ENCODE measurements at regions not wholly inside any gene's neighbourhood (a gene's known extent, or its start where the extent isn't known, plus 50 kb on each side); places are given as distances from the start of the nearest gene placed in this dataset.
"Not testable (repeated sequence)": the region's sequence is repeated elsewhere in the genome, so short reads cannot be mapped to it uniquely, and the experiment has no call there.

DNA sequence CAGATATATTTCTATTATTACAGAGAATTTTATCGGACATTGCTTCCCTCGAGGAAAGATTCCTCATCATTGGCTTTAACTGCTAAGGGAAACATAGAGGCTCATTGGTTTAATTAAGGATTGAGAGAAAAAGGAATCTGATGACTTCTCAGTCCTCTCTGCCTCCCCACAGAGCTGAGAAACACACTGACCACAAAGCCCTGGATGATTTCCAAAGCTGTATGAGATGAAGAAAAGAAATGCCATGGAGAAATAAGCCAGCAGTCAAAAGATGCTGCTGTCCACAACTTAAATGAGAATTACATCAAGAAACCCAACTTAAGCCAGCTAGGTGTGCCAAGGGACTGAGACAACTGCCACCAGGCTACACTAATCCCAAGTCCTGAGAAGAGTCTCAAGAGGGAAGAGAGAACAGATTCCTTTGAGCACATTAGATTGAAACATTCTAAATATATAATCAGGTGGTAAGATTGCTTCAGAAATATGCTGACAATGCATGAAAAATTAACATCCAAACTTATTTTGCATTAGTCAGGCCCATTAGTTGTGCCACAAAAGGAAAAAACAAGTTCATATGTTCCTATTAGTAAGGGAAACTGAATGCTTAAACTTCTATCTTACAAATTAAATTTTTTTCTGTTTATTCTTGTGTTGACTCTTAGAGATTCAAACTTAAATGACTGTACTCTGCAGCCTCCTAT lies 308.1 kb upstream of the CYRIA start:
- DNase-seq (ENCODE audit: low read depth), result no peak
- H3K4me3 ChIP-seq (ENCODE audit: low read depth, low read length), result no peak overlapping the region
- TF ChIP-seq, protein P1, sequence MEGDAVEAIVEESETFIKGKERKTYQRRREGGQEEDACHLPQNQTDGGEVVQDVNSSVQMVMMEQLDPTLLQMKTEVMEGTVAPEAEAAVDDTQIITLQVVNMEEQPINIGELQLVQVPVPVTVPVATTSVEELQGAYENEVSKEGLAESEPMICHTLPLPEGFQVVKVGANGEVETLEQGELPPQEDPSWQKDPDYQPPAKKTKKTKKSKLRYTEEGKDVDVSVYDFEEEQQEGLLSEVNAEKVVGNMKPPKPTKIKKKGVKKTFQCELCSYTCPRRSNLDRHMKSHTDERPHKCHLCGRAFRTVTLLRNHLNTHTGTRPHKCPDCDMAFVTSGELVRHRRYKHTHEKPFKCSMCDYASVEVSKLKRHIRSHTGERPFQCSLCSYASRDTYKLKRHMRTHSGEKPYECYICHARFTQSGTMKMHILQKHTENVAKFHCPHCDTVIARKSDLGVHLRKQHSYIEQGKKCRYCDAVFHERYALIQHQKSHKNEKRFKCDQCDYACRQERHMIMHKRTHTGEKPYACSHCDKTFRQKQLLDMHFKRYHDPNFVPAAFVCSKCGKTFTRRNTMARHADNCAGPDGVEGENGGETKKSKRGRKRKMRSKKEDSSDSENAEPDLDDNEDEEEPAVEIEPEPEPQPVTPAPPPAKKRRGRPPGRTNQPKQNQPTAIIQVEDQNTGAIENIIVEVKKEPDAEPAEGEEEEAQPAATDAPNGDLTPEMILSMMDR (IDR thresholded peaks at IDR 0.05; ENCODE audit: control insufficient read depth, extremely low read depth, insufficient read depth), result no peak

DNA sequence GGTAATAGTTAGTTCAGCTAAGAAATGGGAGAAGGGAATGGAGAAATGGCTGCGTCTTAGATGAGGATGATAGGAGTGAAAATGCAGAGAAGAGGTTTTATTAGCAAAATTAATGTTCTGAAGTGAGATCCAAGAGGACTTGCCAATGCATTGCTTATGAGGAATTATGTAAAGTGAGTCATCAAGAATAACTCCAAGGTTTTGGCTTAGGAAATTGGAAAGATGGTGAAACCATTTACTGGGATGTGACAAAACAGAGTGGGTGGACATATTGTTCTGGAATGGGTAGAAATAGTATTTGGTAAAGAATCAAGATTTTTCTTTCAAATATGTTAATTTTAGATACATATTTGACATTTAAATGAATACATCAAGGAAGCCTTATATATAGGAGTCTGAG lies 306.6 kb upstream of the CYRIA start:
- DNase-seq (ENCODE audit: low read depth), result no peak

DNA sequence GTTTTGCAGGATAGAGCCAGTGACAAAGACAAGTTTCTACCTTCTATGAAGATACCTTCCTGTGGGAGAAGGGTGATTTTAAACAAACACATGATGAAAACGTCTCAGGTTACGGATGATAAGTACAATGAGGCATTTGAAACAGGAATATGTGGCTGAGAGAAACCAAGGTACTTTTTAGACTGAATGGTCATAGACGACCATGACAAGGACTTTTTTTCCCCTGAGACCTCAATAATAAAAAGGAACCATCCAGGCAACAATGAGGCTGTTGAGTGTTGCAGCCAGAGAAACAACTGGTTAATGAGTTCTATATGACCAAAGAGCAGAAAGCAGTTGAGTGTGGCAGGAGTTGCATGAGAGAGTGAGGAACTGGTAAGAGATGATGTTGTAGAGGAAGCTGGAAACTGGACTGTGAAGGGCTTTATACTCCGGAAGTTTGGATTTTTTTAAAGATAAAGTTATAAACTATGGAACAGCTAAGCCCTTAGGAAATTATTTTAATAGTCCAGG lies 306.1 kb upstream of the CYRIA start:
- TF ChIP-seq, protein P1 (IDR thresholded peaks at IDR 0.05; ENCODE audit: control insufficient read depth, extremely low read depth, insufficient read depth), result no peak
- no peak overlapping the region for H3K4me3 ChIP-seq (ENCODE audit: low read depth, low read length)
- DNase-seq (ENCODE audit: low read depth), result no peak

More for the DNA sequence above, 306.6 kb upstream of the CYRIA start:
- TF ChIP-seq, protein P1 (IDR thresholded peaks at IDR 0.05; ENCODE audit: control insufficient read depth, extremely low read depth, insufficient read depth), result no peak
- H3K4me3 ChIP-seq (ENCODE audit: low read depth, low read length), result no peak overlapping the region

DNA sequence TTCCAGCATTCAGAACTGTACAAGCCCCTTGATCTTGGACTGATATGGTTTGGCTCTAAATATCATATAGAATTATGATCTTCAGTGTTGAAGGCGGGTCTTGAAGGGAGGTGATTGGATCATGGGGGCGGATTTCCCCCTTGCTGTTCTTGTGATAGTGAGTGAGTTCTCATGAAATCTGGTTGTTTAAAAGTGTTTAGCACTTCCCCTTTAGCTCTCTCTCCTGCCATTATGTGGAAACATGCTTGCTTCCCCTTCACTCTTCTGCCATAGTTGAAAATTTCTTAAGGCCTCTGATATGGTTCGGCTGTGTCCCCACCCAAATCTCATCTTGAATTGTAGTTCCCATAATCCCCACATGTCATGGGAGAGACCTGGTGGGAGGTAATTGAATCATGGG lies 305.3 kb upstream of the CYRIA start:
- not testable (repeated sequence) for DNase-seq (ENCODE audit: low read depth)

DNA sequence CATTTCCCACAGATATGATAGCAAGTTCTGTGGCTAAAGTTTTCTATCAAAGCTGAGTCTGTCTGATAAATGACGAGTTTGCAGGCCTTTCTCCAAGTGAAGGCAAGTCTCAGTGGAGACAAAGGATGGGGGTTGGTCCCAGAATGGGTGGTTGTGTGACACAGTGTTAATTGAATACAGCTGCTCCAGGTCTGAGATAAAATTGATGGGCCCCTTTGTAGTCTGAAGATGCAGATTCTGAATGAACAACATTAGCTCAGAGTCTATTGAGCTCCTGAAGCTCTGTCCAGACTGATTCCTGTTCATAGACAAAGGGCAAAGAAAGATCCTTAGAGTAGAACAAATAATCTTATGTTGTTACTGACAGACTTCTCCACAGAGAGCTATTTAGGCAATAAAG lies 296.9 kb upstream of the CYRIA start:
- no peak overlapping the region for H3K4me3 ChIP-seq (ENCODE audit: low read depth, low read length)
- no peak for DNase-seq (ENCODE audit: low read depth)
- TF ChIP-seq, protein P1 (IDR thresholded peaks at IDR 0.05; ENCODE audit: control insufficient read depth, extremely low read depth, insufficient read depth), result no peak

More for the DNA sequence above, 305.3 kb upstream of the CYRIA start:
- not testable (repeated sequence) for H3K4me3 ChIP-seq (ENCODE audit: low read depth, low read length)

DNA sequence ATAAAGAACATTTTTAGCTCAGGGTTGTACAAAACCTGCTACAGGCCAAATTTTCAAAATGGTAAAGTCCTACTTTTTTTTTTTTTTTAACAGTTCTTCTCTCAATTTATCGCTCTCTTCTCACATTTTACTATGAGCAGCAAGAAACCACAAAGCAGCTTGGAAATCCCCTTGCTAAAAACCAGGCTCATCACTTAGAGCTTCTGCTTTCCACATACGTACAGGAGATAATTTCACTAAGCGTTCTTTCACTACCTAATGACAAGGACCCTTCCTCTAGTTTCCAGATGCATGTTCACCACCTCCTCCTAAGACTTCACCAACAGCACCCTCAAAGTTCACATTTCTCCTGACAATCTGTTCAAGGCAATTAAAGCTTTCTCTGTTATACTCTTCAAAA lies 294.9 kb upstream of the CYRIA start:
- DNase-seq (ENCODE audit: low read depth), result no peak
- TF ChIP-seq, protein P1 (IDR thresholded peaks at IDR 0.05; ENCODE audit: control insufficient read depth, extremely low read depth, insufficient read depth), result no peak
- no peak overlapping the region for H3K4me3 ChIP-seq (ENCODE audit: low read depth, low read length)

DNA sequence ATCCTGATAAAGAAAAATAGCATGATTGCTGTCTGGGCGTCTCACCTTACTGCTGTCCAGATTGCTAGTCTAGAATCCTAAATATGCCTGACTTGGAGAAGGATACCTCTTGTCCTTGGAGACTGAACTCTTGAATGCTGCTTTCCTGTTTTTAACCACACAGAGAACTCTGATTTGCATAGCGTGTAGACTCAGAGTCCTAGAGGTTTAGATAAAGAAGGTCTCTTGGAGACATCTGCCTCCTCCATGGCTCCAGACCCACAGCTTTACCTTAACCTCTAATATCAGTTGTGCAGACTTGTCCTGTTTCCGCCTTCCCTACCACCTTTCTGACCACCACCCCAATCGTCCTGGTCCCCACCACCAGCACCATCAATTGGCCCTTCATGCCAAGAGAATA lies 292.6 kb upstream of the CYRIA start:
- H3K4me3 ChIP-seq (ENCODE audit: low read depth, low read length), result no peak overlapping the region
- TF ChIP-seq, protein P1 (IDR thresholded peaks at IDR 0.05; ENCODE audit: control insufficient read depth, extremely low read depth, insufficient read depth), result no peak

More for the DNA sequence above, 292.6 kb upstream of the CYRIA start:
- DNase-seq (ENCODE audit: low read depth), result no peak

All from LNCaP clone FGC (cell line).